ENCODE measurements at regions not wholly inside any gene's neighbourhood (a gene's known extent, or its start where the extent isn't known, plus 50 kb on each side); places are given as distances from the start of the nearest gene placed in this dataset.

- H3K4me3 ChIP-seq (ENCODE audit: low read depth in 1 of 2, low read length in 2 of 2), result no peak overlapping the region
- no peak overlapping the region for H3K9ac ChIP-seq (ENCODE audit: low read depth, low read length)
- no peaks in the 10 kb centered on the region for H3K36me3 ChIP-seq (ENCODE audit: insufficient read depth, low read length)
- H3K27ac ChIP-seq (ENCODE audit: low read length), result no peak overlapping the region
- TF ChIP-seq EZH2 (IDR thresholded peaks at IDR 0.05; ENCODE audit: borderline replicate concordance, low read depth, low read length, severe bottlenecking) (no peak), CTCF (IDR thresholded peaks at IDR 0.05; ENCODE audit: borderline replicate concordance, extremely low read depth, low read length, poor library complexity, severe bottlenecking) (no peak)
- H3K79me2 ChIP-seq (ENCODE audit: insufficient read depth, low read length), result no peaks in the 10 kb centered on the region
- H3K27me3 ChIP-seq (ENCODE audit: insufficient read depth, low read length, poor library complexity), result no peaks in the 10 kb centered on the region
- H4K20me1 ChIP-seq (ENCODE audit: insufficient read depth, low read length), result no peaks in the 10 kb centered on the region
- H3K4me1 ChIP-seq (ENCODE audit: insufficient read depth, low read length), result no peaks in the 10 kb centered on the region
- H3K9me3 ChIP-seq (ENCODE audit: insufficient read depth, low read length, severe bottlenecking), result no peaks in the 10 kb centered on the region
- H2AFZ ChIP-seq (ENCODE audit: low read depth, low read length), result no peak overlapping the region
- DNase-seq, result no peak
- no peak overlapping the region for H3K4me2 ChIP-seq (ENCODE audit: insufficient read depth, low read length)
- no peak for ATAC-seq (ENCODE audit: insufficient read depth, low read depth)
These were observed 1796.3 kb upstream of the FLRT2 start for GRCh38 chr14:83733670-83734069.

GRCh38 chr14:83734431-83734830, 1795.5 kb upstream of the FLRT2 start:
- Histone ChIP-seq H3K27ac (ENCODE audit: low read length) (no peak overlapping the region), H3K79me2 (ENCODE audit: insufficient read depth, low read length) (no peaks in the 10 kb centered on the region), H3K27me3 (ENCODE audit: insufficient read depth, low read length, poor library complexity) (no peaks in the 10 kb centered on the region), H3K4me1 (ENCODE audit: insufficient read depth, low read length) (no peaks in the 10 kb centered on the region), H4K20me1 (ENCODE audit: insufficient read depth, low read length) (no peaks in the 10 kb centered on the region), H3K4me2 (ENCODE audit: insufficient read depth, low read length) (no peak overlapping the region), H3K4me3 (ENCODE audit: low read depth in 1 of 2, low read length in 2 of 2) (no peak overlapping the region), H3K9me3 (ENCODE audit: insufficient read depth, low read length, severe bottlenecking) (no peaks in the 10 kb centered on the region), H3K36me3 (ENCODE audit: insufficient read depth, low read length) (no peaks in the 10 kb centered on the region), H2AFZ (ENCODE audit: low read depth, low read length) (no peak overlapping the region), H3K9ac (ENCODE audit: low read depth, low read length) (no peak overlapping the region)
- no peak for DNase-seq
- no peak for ATAC-seq (ENCODE audit: insufficient read depth, low read depth)
- no peak for TF ChIP-seq EZH2 (IDR thresholded peaks at IDR 0.05; ENCODE audit: borderline replicate concordance, low read depth, low read length, severe bottlenecking)
- no peak for TF ChIP-seq CTCF (IDR thresholded peaks at IDR 0.05; ENCODE audit: borderline replicate concordance, extremely low read depth, low read length, poor library complexity, severe bottlenecking)

GRCh38 chr14:83741269-83741668, 1788.7 kb upstream of the FLRT2 start:
- Histone ChIP-seq H3K79me2 (ENCODE audit: insufficient read depth, low read length) (no peaks in the 10 kb centered on the region), H3K36me3 (ENCODE audit: insufficient read depth, low read length) (no peaks in the 10 kb centered on the region), H3K4me3 (ENCODE audit: low read depth in 1 of 2, low read length in 2 of 2) (no peak overlapping the region), H3K4me2 (ENCODE audit: insufficient read depth, low read length) (no peak overlapping the region), H3K27me3 (ENCODE audit: insufficient read depth, low read length, poor library complexity) (no peaks in the 10 kb centered on the region), H3K4me1 (ENCODE audit: insufficient read depth, low read length) (no peaks in the 10 kb centered on the region), H3K9ac (ENCODE audit: low read depth, low read length) (no peak overlapping the region), H3K27ac (ENCODE audit: low read length) (no peak overlapping the region), H2AFZ (ENCODE audit: low read depth, low read length) (no peak overlapping the region), H3K9me3 (ENCODE audit: insufficient read depth, low read length, severe bottlenecking) (no peaks in the 10 kb centered on the region), H4K20me1 (ENCODE audit: insufficient read depth, low read length) (no peaks in the 10 kb centered on the region)
- TF ChIP-seq EZH2 (IDR thresholded peaks at IDR 0.05; ENCODE audit: borderline replicate concordance, low read depth, low read length, severe bottlenecking), result no peak
- no peak for TF ChIP-seq CTCF (IDR thresholded peaks at IDR 0.05; ENCODE audit: borderline replicate concordance, extremely low read depth, low read length, poor library complexity, severe bottlenecking)
- DNase-seq (no peak), ATAC-seq (ENCODE audit: insufficient read depth, low read depth) (no peak)

GRCh38 chr14:83744224-83744623, 1785.7 kb upstream of the FLRT2 start:
- Histone ChIP-seq H2AFZ (ENCODE audit: low read depth, low read length) (no peak overlapping the region), H3K79me2 (ENCODE audit: insufficient read depth, low read length) (no peaks in the 10 kb centered on the region), H3K9me3 (ENCODE audit: insufficient read depth, low read length, severe bottlenecking) (no peaks in the 10 kb centered on the region), H4K20me1 (ENCODE audit: insufficient read depth, low read length) (no peaks in the 10 kb centered on the region), H3K4me1 (ENCODE audit: insufficient read depth, low read length) (no peaks in the 10 kb centered on the region), H3K4me2 (ENCODE audit: insufficient read depth, low read length) (no peak overlapping the region), H3K36me3 (ENCODE audit: insufficient read depth, low read length) (no peaks in the 10 kb centered on the region), H3K27me3 (ENCODE audit: insufficient read depth, low read length, poor library complexity) (no peaks in the 10 kb centered on the region), H3K4me3 (ENCODE audit: low read depth in 1 of 2, low read length in 2 of 2) (no peak overlapping the region), H3K9ac (ENCODE audit: low read depth, low read length) (no peak overlapping the region), H3K27ac (ENCODE audit: low read length) (no peak overlapping the region)
- TF ChIP-seq EZH2 (IDR thresholded peaks at IDR 0.05; ENCODE audit: borderline replicate concordance, low read depth, low read length, severe bottlenecking), result no peak
- no peak for TF ChIP-seq CTCF (IDR thresholded peaks at IDR 0.05; ENCODE audit: borderline replicate concordance, extremely low read depth, low read length, poor library complexity, severe bottlenecking)
- DNase-seq (no peak), ATAC-seq (ENCODE audit: insufficient read depth, low read depth) (no peak)

Data from DND-41 (cell line).